NCI-H1105 treated with DMSO at 0.1 percent for 48 hours (cell line): ENCODE measurements at regions not wholly inside any gene's neighbourhood (a gene's known extent, or its start where the extent isn't known, plus 50 kb on each side); places are given as distances from the start of the nearest gene placed in this dataset.
"Not testable (repeated sequence)": the region's sequence is repeated elsewhere in the genome, so short reads cannot be mapped to it uniquely, and the experiment has no call there.

ENCODE experiments used
- DNase-seq: peaks from one replicate; lab custom pipeline; 2025; lab: John Stamatoyannopoulos, UW

DNA sequence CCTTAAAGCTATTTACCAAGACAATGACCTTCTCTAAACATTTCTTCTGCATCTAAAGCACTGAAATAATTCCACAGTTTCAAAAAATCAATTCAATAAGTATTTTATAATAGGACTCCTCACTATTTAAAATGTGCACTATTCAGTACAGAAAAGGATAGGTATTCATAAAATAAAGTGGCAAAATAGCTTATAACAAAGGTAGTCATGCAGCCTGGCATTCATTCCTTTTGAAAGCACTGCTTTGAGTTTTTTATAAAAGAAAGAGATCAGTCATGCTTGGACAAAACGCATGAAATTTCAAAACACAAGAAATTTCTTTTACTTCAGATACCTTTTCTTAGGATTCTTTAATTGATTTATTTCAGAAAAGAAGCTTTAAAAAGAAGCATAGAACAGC, 689.7 kb upstream of the PHF14 start:
- DNase-seq = no peak

DNA sequence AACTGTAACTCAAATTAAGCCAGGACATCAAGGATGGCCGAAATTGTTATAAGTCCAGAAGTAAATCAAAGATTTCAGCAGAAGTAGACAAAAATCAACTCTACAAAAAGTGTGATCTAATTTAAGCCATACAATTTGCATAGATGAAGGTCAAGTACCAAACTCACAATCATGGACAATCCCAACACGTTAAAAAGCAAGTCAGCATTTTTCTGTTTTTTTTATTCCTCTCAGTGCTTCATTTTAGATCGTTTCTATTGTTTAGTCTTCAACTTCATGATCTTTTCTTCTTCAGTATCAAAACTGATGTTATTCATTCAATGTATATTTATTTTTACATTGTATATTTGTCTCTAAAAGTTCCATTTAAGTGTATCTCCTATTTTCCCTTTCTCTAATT, 674.3 kb upstream of the PHF14 start:
- DNase-seq = no peak

DNA sequence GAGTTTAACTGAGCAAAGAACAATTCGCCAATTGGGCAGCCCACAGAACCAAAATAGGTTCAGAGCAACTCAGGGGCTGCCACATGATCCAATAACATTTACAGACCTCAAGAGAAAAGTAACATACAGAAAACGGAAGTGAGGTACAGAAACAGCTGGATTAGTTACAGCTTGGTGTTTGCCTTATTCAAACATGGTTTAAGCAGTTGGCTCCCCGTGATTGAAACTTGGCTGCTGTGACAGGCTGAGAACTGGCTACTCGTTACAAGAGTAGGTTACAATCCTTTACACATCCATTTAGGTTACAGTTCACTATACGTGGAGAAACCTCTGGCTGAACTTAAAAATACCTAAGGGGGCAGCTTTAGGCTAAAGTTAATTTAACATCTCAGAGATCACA, 673.1 kb upstream of the PHF14 start:
- peak; percentile 15 for DNase-seq

DNA sequence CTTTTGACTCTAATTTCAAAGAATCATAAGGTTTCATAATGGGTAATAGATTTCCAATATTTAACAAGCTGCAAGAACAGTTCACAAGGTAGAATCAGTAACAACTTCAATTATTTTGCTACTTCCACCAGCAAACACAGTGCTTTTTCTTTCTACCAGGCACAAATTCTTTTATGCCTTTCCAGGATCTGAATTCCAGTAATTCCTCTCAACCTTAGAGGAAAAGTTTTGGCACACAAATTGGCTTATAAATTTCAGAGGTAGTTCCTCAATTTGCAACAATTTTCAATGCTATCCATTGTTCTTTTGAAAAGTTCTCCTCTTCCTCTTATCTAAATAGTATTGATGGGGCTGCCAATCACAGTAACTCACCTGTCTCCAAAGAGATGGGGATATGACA, 665.4 kb upstream of the PHF14 start:
- no peak for DNase-seq

DNA sequence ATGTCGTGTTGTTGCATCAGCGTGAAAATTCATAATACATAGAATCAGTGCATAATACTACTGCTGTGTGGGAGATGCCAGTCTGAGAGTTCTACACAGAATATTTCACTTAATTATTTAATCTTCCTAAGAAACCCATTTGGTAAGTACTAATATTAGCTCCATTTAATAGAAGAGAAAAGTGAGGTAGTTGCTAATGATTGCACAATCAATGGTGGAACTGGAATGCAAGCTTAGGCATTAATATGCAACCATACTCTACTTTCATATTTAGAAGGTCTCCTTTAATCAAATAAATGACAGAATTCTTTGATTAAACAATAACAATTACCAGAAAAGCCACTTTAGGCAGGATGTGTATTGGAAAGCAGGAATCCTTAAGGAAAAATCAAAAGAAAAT, 660.7 kb upstream of the PHF14 start:
- DNase-seq = no peak

DNA sequence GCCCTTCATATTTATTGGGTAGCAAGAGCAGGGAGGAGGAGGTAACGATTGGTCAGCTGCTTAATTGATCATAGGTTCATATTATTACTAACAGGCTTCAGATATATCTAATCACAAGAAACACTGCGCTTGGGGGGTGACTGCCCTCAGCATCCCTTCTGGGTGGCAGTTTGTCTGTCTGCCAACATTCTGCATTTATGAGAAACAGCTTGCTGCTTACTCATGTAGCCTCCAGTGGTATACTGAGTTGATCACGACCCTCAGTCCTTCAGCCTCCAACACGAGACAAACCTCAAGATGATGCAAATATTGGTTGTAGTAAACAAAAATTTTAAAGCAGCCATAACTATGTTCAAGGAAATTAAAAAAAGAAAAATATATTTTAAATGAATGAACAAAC, 657.8 kb upstream of the PHF14 start:
- no peak for DNase-seq

DNA sequence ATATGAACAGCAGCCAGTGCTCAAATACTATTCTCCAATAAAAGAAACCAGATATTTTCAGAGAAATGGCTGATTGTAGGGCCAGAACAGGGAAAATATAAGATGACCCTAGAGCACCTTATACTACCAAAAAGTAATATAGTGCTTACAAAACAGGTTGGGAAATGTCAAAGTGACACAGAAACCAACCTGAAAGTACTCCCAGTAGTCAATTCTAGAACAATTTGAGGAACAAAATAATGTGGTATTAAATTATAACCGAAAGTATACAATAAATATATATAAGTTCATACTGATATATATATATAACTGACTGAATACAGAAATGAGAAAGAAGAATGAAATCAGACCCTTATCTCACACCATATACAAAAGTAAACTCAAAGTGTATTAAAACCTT, 657.2 kb upstream of the PHF14 start:
- no peak for DNase-seq

DNA sequence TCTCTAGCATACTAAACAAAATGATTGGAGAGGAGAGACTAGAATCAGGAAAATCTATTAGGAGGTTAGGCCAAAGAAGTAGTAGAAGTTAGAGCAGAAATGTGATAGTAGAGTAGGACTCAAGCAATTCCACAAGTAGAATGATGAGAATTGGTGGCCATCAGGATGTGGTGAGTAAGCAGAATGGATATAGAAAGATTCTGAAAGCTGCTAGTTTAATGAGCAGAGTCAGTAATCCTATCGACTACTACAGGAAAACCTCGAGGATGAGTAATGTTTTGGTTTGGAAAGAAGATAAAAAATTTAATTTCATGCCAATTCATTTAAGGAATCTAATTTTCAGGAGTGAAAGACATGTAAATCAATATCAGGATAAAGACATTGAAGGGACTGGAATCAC, 648.3 kb upstream of the PHF14 start:
- DNase-seq = no peak

DNA sequence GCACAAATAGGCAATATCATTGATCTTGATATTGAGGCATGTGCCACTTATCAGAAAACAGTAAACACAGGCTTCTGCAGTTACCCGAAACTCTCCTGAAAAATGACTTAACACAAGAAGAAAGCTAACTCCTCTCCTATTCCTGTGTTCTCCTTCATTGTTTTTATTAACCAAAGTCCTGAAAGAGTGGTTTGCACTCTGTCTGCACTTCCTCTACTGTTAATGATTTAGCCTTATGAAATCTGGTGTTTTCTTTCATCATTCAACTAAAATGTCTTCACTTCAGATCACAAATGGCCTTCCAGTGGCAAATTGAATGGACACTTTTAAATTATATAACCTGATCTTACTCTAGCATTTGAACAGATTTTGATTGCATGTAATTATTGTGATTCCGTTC, 630.6 kb upstream of the PHF14 start:
- no peak for DNase-seq

DNA sequence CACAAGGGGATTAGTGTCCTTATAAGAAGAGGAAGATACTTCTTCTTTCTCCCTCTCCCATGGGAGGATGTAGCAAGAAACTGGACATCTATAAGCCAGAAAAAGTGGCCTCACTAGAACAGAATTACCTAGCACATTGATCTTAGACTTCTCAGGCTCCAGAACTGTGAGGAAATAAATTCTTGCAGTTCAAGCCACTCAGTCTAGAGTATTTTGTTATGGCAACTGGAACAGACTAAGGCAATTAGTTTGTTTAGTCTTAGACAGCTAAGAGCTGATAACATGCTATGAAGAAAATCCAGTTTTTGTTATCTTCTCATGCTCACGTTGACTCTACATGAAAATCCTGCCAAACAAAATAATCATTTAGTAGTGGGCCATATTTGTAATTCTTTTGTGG, 627.6 kb upstream of the PHF14 start:
- DNase-seq = no peak

DNA sequence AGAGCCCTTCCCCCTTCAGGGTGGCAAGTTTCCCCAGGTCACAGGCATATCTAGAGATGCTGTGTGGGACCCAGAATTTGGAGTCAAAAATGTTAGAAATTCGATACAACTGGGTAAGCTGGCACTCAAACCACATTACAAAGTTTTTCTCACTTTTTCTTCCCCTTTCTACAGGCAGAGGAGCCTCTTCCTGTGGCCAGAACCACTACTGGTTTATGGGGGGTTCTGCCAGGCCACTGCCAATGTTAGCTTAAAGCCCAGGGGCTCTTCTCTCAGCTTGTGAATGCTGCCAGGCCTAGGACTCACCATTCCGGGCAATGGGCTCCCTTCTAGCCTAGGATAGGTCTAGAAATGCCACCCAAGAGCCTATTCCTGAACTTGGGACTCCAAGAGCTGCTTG, 617.9 kb upstream of the PHF14 start:
- DNase-seq = no peak

DNA sequence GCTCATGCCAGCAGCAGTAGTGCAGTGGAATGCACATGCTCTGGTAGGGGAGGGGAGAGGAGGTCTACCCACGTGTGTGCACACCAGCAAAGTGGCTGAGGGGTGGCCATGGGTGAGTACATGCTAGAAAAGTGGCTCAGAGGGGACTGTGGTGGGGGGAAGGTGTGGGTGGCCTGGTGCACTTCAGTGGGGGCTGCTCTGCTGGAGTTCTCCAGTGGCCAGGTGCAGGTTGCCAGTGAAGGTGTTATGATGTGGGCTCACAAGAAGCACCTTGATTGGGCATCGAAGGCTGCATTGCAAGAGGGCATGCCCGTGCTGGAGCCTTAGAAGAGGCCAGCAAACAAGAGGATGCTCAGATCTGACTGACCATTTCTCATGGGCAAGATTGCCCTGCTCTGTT, 613.6 kb upstream of the PHF14 start:
- no peak for DNase-seq

DNA sequence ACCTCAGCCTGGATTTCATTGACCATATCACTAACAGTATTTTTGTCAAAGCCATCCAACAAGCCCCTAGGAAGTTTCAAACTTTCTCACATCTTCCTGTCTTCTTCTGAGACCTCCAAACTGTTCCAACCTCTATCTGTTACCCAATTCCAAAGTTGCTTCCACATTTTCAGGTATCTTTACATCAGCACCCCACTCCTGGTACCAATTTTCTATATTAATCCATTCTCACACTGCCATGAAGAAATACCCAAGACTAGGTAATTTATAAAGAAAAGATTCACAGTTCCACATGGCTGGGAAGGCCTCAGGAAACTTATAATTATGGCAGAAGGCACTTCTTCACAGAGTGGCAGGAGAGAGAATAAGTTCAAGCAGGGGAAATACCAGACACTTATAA, 571.9 kb upstream of the PHF14 start:
- DNase-seq = no peak

DNA sequence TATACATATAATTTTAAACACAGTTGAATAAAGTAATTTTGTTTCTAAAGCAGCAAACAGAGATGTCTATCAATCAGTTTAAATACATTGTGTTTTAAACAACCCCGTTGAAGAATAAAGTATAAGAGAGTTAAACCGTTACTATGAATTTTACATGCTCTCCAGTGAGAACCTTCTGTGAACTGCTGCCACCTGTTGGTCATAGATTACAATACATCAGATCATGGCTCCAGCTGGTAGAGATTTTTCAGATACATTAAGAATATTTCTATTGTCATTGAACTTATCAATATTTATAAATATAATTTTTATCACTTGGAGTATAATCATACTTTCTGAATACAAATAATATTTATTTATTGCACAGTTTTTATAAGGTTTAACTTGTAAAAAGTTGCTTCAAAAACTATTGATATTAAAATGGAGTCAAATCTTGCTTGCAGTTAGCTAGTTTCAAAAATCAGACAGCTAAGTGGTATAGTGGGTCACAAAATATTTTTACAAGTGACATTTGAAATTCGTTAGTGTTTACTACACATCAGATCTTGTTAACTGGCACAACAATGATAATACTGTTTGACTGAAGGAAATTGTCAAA, 561.2 kb upstream of the PHF14 start:
- DNase-seq = peak; percentile 55

DNA sequence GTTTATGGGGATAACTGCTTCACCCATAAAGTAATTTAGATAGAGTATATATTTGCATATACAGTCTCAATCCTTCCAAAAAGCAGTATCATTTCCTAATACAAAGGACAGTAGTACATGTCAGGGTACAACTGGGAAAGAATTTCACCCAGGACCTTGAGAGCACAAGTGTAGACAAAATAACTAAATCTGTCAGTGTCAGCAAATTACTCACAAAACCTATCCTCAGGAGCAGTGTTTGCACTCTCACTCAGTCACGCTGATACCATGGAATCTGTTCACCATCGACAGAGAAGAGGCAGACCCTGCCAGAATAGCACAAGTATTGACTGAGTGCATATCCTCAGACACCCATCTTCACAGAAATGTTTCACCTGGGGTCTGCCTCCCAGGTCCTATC, 554.7 kb upstream of the PHF14 start:
- no peak for DNase-seq

DNA sequence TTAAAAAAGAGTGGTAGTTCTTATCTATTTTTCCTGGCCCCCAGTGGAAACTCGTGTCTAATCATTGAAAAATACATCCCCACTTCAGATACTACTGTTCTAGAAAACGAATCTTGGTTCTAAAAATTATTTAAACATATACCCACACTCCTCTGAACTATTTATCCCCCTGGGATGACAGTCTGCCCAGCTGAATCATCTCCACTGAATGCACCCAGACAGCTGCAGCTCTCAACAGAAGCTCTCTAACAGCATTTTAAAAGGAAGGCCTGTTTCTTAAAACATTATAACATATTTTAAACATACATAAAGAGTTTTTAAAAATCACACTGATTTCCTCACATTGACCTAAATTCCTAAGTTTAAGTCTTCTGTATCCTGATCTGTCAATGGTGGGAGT, 544.6 kb upstream of the PHF14 start:
- no peak for DNase-seq

DNA sequence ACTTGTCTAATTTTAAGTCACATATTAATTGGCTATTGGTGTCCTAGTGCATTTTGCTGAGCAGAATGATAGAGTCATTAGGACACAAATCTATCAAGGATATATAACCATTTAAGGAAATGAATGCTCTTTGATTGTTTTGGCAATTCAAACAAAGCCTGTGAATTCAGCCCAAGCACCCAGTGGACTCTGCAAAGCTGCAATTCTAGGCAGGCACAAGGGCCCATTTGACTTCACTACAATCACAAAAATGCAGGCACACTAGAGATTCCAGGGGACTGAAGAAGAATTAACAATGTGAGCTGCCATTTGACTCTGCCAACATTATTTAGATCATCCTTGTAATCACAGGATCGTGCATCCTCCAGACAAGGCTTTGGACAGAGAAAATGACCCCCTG, 544.2 kb upstream of the PHF14 start:
- DNase-seq = no peak

DNA sequence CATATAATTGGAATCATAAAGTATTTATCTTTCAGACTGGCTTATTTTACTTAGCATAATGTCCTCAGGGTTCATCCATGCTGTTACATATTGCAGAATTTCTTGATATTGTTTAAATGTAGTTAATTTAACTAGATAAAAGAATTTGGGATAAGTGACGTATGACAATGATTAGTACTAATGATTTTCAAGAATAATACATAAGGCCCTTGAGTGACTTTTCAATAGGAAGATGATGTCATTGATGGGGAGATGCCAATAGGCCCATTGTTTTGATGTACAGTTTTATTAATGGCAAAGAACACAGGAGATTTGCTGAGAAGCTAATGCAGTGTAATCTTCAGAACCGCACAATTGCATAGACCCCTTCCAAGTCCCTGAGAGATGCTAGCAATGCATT, 537.4 kb upstream of the PHF14 start:
- DNase-seq = no peak

DNA sequence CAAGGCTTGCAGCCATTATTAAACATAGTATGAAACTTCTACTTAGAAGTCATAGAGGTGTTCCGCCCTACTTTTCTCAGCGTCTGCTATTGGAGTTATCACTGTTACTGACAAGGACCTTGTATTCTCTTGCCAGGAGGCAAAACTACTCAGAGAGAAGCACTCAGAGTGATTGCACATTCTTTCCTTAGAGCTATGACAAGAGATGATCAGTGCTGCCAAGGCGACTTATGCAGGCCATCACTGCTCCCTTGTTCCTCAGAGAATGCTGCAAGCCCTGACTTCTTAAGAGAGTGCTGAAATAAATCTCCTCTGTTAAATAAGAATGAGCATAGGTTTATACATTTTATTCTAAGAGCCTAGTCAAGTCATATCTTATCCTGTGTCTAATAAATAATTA, 534.6 kb upstream of the PHF14 start:
- DNase-seq = no peak

DNA sequence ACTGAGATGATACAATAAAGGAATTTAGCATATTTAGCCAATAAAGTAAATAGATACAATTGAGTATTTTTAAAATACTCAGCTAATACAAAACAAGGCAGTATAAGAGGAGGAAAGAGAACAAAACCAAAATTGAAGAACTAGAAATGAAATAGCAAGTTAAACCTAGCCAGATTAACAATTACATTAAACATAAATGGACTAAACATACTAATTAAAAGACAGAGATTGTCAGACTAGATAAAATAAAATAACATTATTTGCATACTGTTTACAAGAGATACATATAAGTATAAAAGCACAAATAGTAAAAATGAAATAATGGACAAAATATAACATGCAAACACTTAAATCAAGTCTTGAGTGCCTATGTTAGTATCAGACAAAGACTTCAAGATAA, 517.7 kb upstream of the PHF14 start:
- no peak for DNase-seq

DNA sequence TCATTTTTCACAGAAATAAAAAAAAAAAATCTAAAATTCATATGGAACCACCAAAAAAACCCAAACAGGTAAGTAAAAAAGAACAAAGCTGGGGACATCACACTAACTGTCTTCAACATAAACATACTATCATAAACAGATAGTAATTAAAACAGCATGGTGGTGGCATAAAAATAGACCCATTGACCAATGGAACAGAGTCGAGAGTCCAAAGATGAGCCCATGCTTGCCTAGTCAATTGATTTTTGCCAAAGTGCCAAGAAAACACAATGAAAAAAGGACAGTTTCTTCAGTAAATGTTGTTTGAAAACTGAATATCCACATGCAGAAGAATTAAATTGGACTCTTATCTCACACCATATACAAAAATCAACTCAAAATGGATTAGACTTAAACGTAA, 513.2 kb upstream of the PHF14 start:
- no peak for DNase-seq

DNA sequence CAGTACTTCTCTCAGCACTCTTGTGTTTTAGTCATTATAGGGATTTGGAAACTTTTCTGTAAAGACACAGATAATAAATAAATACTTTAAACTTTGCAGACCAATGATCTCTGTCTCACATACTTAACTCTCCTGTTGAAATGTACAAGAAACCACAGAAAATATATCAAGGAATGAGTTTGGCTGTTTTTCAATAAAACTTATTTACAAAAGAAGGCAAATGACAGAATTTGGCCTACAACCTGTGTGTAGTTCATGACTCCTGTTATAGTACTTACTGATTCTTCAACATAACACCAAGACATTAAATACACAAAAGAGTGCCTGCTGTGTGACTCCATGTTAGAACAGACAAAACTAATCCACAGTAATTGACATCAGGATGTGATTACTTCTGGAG, 510.0 kb upstream of the PHF14 start:
- DNase-seq = no peak

DNA sequence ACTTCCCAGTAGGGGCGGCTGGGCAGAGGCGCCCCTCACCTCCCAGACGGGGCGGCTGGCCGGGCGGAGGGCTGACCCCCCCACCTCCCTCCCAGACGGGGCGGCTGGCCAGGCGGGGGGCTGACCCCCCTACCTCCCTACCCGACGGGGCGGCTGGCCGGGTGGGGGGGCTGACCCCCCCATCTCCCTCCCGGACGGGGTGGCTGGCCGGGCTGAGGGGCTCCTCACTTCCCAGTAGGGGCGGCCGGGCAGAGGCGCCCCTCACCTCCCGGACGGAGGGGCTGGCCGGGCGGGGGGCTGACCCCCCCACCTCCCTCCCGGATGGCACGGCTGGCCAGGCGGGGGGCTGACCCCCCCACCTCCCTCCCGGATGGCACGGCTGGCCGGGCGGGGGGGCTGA, 508.1 kb upstream of the PHF14 start:
- DNase-seq = not testable (repeated sequence)

DNA sequence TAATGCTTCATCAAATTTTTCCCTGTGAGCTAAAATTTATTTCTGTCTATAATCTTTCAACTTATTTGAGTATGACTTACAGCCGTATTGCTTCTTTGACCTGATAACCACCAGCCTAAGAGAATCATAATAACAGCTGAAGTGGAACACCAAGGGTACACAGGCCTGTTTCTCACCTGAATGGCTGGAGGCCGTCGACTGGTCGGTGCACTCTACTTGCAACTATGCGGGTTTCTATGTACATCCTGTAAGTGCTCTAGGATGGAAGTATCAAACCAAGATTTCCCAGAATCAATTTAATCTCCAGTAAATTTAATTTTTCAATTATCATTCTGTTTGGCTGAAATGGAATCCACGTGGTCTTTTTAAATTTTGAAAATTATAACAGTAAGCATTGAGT, 504.8 kb upstream of the PHF14 start:
- no peak for DNase-seq

DNA sequence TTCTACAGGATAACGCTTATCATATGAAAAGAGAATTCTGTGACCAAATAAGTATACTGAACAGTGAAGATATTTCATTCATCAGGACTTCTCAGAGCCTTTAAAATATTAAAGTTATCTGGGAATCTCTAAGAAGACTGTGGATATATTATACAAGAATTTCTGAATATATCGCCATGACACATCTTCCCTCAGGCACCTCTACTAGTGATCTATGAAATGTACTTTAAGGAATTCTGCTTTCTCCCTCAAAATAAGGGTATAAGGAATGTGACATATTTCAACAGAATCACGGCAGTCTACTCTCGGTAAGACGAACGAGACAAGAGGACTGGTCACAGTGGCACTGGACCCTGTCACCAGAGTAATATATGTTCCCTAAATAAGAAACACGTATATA, 504.2 kb upstream of the PHF14 start:
- no peak for DNase-seq
